Endothelial cell of umbilical vein (primary cell): ENCODE measurements at regions not wholly inside any gene's neighbourhood (a gene's known extent, or its start where the extent isn't known, plus 50 kb on each side); places are given as distances from the start of the nearest gene placed in this dataset.
"Not testable (repeated sequence)": the region's sequence is repeated elsewhere in the genome, so short reads cannot be mapped to it uniquely, and the experiment has no call there.

Source experiments
- BruUV-seq: library from RNA; stranded (reverse); fragments of 400-500 nt; replicated peaks from 2 replicates; lab custom pipeline; 2021; lab: Mats Ljungman, UMichigan
- CTCF ChIA-PET: fragments of 300-600, 350-600 bp; sonication (Branson Sonifier 250); formaldehyde crosslinking; loops from one replicate; lab custom pipeline; 2021; ENCODE audit warnings: antibody characterized with exemption, inconsistent platforms; lab: Charles Lee
- POLR2A ChIA-PET: fragments of 300-600, 350-600 bp; sonication (Branson Sonifier 250); formaldehyde crosslinking; loops from one replicate; lab custom pipeline; 2021; ENCODE audit warnings: antibody characterized with exemption, inconsistent platforms; lab: Charles Lee
- DNase-seq: peaks from one replicate; pipeline ENCODE4 v3.0.0-alpha.2; 2011; ENCODE audit warnings: low read depth, low spot score
- FAIRE-seq: peaks from 2 replicates; lab custom pipeline; 2011; peaks lifted over from hg19 to GRCh38; lab: Jason Lieb, UNC
- H2AFZ ChIP-seq: 2 replicates; pipeline ENCODE4 v1.6.0; 2012; ENCODE audit warnings: low read depth, low read length, control low read depth, inconsistent platforms
- H3K27ac ChIP-seq: 2 replicates; pipeline ENCODE4 v1.5.1; 2011; ENCODE audit warnings: low read depth, mild to moderate bottlenecking, control low read depth, low read length, moderate library complexity; ENCODE audit not compliant: insufficient read depth
- H3K27me3 ChIP-seq, 2 experiments: 2 replicates each; pipeline versions ENCODE4 v1.6.0 to v1.6.1; 2011; ENCODE audit warnings: low read length in 2 of 2, mixed read lengths in 1 of 2; ENCODE audit not compliant: control insufficient read depth in 2 of 2, insufficient read depth in 2 of 2
- H3K36me3 ChIP-seq, 2 experiments: 2 replicates in 1 of 2; 3 replicates in 1 of 2; pipeline ENCODE4 v1.5.1; 2011; ENCODE audit warnings: low read length in 2 of 2, mild to moderate bottlenecking in 1 of 2, moderate library complexity in 1 of 2; ENCODE audit not compliant: control insufficient read depth in 2 of 2, insufficient read depth in 2 of 2; ENCODE audit errors: extremely low read depth in 1 of 2
- H3K4me1 ChIP-seq: 3 replicates; pipeline ENCODE4 v1.5.1; 2011; ENCODE audit warnings: mild to moderate bottlenecking, low read length; ENCODE audit not compliant: control insufficient read depth, insufficient read depth; ENCODE audit errors: extremely low read depth
- H3K4me2 ChIP-seq: 2 replicates; pipeline ENCODE4 v1.6.1; 2011; ENCODE audit warnings: low read length, control low read depth, mixed read lengths; ENCODE audit not compliant: insufficient read depth
- H3K4me3 ChIP-seq, 3 experiments: fragments of 200-600 bp in 1 of 3; sonication (generic), shearing (Covaris generic) in 1 of 3; replicated peaks in 1 of 3; 2 replicates each; pipeline ENCODE4 v1.5.1; 2011 to 2016; ENCODE audit warnings: control low read depth in 3 of 3, low read length in 3 of 3, mild to moderate bottlenecking in 2 of 3, inconsistent platforms in 1 of 3, low read depth in 1 of 3, moderate library complexity in 1 of 3; ENCODE audit not compliant: insufficient read depth in 1 of 3
- H3K79me2 ChIP-seq: 2 replicates; pipeline ENCODE4 v1.6.0; 2012; ENCODE audit warnings: low read length, inconsistent platforms; ENCODE audit not compliant: control insufficient read depth, insufficient read depth
- H3K9ac ChIP-seq: replicated peaks from 2 replicates; pipeline ENCODE3; 2011; ENCODE audit warnings: low read length, control low read depth; ENCODE audit not compliant: insufficient read depth; ENCODE audit errors: extremely low read depth
- H3K9me1 ChIP-seq: replicated peaks from 3 replicates; pipeline ENCODE4 v1.6.0; 2011; ENCODE audit warnings: mild to moderate bottlenecking, low read length; ENCODE audit not compliant: control insufficient read depth, insufficient read depth; ENCODE audit errors: extremely low read depth
- H3K9me3 ChIP-seq: replicated peaks from 2 replicates; pipeline ENCODE4 v1.5.1; 2012; ENCODE audit warnings: low read length, inconsistent platforms; ENCODE audit not compliant: control insufficient read depth, insufficient read depth
- H4K20me1 ChIP-seq: replicated peaks from 2 replicates; pipeline ENCODE3; 2011; ENCODE audit warnings: mild to moderate bottlenecking, low read length; ENCODE audit not compliant: control insufficient read depth, insufficient read depth; ENCODE audit errors: extremely low read depth
- CTCF ChIP-seq, 2 donors: IDR thresholded peaks; 1 replicate in 1 of 2; 2 replicates in 1 of 2; pipeline ENCODE4 v1.5.1; 2011; ENCODE audit warnings: low read length in 2 of 2, mild to moderate bottlenecking in 2 of 2, moderate library complexity in 2 of 2, control low read depth in 1 of 2, inconsistent platforms in 1 of 2, low read depth in 1 of 2; ENCODE audit not compliant: insufficient read depth in 1 of 2; ENCODE audit errors: extremely low read depth in 1 of 2
- EZH2 ChIP-seq: IDR thresholded peaks from 2 replicates; pipeline ENCODE4 v1.6.1; 2012; ENCODE audit warnings: borderline replicate concordance, low read depth, mild to moderate bottlenecking, moderate library complexity, low read length, inconsistent platforms; ENCODE audit not compliant: severe bottlenecking
- FOS ChIP-seq: IDR thresholded peaks from 2 replicates; pipeline ENCODE4 v1.6.1; 2011; ENCODE audit warnings: mild to moderate bottlenecking, low read length, moderate library complexity, borderline replicate concordance; ENCODE audit not compliant: insufficient read depth
- GATA2 ChIP-seq: IDR thresholded peaks from 2 replicates; pipeline ENCODE4 v1.7.0; 2011; ENCODE audit warnings: low read depth, mild to moderate bottlenecking, moderate library complexity, mixed read lengths, low read length; ENCODE audit not compliant: insufficient read length, insufficient read depth
- JUN ChIP-seq: IDR thresholded peaks from 2 replicates; pipeline ENCODE4 v1.6.1; 2011; ENCODE audit warnings: borderline replicate concordance, low read depth; ENCODE audit not compliant: insufficient read length, insufficient read depth
- MYC ChIP-seq: IDR thresholded peaks from one replicate; pipeline ENCODE4 v1.6.1; 2011; ENCODE audit warnings: mild to moderate bottlenecking, low read depth, low read length
- POLR2A ChIP-seq: IDR thresholded peaks from 2 replicates; pipeline ENCODE4 v1.6.1; 2012; ENCODE audit warnings: low read depth, mild to moderate bottlenecking, control low read depth, low read length
- POLR2AphosphoS5 ChIP-seq: IDR thresholded peaks from 2 replicates; pipeline ENCODE4 v1.6.1; 2012; ENCODE audit warnings: low read depth, mild to moderate bottlenecking, control low read depth, low read length, moderate library complexity; ENCODE audit not compliant: insufficient read depth
- dilution Hi-C: fragments of 300-500 bp; cut with MboI; formaldehyde crosslinking; loops from one replicate; pipeline ENCODE4 v1.15.0; 2019; ENCODE audit warnings: low sequenced_read_pairs; ENCODE audit not compliant: extremely low pct_ligation_motif_present
- intact Hi-C: fragments of 100-400 bp; cut with micrococcal nuclease; formaldehyde crosslinking; loops from one replicate; pipeline ENCODE4 v1.10.0; 2022
- TF ChIP-seq, protein P1 (sequence below): IDR thresholded peaks from 2 replicates; pipeline ENCODE4 v1.6.1; 2011; ENCODE audit not compliant: insufficient read depth, insufficient read length

DNA sequence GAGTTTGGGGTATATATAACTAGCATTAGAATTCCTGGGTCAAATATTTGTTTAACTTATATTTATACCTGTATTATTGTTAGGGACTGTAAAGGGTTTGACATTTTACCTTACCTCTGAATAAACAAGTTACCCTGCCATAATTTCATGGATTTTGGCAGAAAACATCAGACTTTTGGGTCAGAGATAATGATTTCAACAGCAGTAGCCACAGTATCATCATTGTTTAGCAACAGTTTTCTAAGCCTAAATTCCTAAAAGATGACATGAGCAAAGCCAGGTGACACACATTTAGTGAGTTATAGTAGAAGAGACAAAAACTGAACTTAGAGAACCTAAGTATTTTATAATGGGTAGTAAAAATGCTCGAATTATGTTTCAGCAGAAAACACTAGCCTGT lies 954.4 kb downstream of the TRHDE start:
- no peaks in the 10 kb centered on the region for H3K36me3 ChIP-seq
- dilution Hi-C loops, result no loop called here
- no TSS peak for BruUV-seq

DNA sequence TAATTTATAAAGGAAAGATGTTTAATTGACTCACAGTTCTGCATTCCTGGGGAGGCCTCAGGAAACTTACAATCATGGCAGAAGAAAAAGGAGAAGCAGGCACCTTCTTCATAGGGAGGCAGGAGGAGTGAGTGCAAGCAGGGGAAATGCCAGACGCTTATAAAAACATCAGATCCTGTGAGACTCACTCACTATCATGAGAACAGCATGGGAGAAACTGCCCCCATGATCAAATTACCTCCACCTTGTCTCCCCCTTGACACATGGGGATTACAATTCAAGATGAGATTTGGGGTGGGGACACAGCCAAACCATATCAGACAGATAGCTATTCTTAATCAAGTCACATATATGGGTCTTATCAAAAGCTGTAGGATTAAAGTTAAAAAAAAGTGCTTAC lies 956.7 kb downstream of the TRHDE start:
- H3K9ac ChIP-seq, H3K9me3 ChIP-seq, H3K27ac ChIP-seq, H2AFZ ChIP-seq, BruUV-seq, H3K79me2 ChIP-seq, CTCF ChIA-PET, H3K36me3 ChIP-seq, H3K27me3 ChIP-seq, H3K4me3 ChIP-seq, H4K20me1 ChIP-seq, H3K9me1 ChIP-seq, intact Hi-C loops, DNase-seq, dilution Hi-C loops, FAIRE-seq, POLR2A ChIA-PET, H3K4me2 ChIP-seq, H3K4me1 ChIP-seq: not testable (repeated sequence)

More for the DNA sequence above, 954.4 kb downstream of the TRHDE start:
- Histone ChIP-seq H3K4me1 (no peaks in the 10 kb centered on the region), H3K4me3 (no peak overlapping the region), H3K9ac (no peak overlapping the region), H3K4me2 (no peak overlapping the region), H3K79me2 (no peaks in the 10 kb centered on the region), H3K27ac (no peak overlapping the region), H3K9me1 (no peaks in the 10 kb centered on the region), H2AFZ (no peak overlapping the region), H4K20me1 (no peaks in the 10 kb centered on the region), H3K9me3 (peaks cover 2% of the 10 kb centered on the region), H3K27me3 (no peaks in the 10 kb centered on the region)
- POLR2A ChIA-PET, result no interaction called here
- FAIRE-seq, result no peak
- TF ChIP-seq GATA2, result no peak
- TF ChIP-seq CTCF (IDR thresholded peaks at IDR 0.05; ENCODE audit: extremely low read depth in 1 of 2, insufficient read depth in 1 of 2, low read depth in 1 of 2, low read length in 2 of 2), result no peak
- TF ChIP-seq POLR2AphosphoS5, result no peak
- no peak for TF ChIP-seq EZH2
- TF ChIP-seq FOS, result no peak
- TF ChIP-seq, protein P1, sequence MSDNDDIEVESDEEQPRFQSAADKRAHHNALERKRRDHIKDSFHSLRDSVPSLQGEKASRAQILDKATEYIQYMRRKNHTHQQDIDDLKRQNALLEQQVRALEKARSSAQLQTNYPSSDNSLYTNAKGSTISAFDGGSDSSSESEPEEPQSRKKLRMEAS, result no peak
- no peak for TF ChIP-seq MYC
- no peak for TF ChIP-seq JUN
- no peak for TF ChIP-seq POLR2A
- DNase-seq, result no peak
- CTCF ChIA-PET, result no interaction called here
- intact Hi-C loops, result no loop called here
